ENCODE measurements at regions not wholly inside any gene's neighbourhood (a gene's known extent, or its start where the extent isn't known, plus 50 kb on each side); places are given as distances from the start of the nearest gene placed in this dataset.

- intact Hi-C loops (cut with DNase I; ENCODE audit: low total_unique reads), result no loop called here
These were observed 1877.2 kb downstream of the PCDH7 start for GRCh38 chr4:32597354-32597753.

GRCh38 chr4:32601848-32602247 lies 1881.7 kb downstream of the PCDH7 start:
- no peak overlapping the region for H3K27ac ChIP-seq
- H3K36me3 ChIP-seq, result no peaks in the 10 kb centered on the region
- no peaks in the 10 kb centered on the region for H3K4me1 ChIP-seq
- no peak for TF ChIP-seq POLR2AphosphoS5 (IDR thresholded peaks at IDR 0.05)
- H3K4me3 ChIP-seq, result no peak overlapping the region
- H3K9me3 ChIP-seq, result peaks cover 3 to 11% (median 7%) of the 10 kb centered on the region in 4 donors
- no peak for DNase-seq
- no peaks in the 10 kb centered on the region for H3K27me3 ChIP-seq
- intact Hi-C loops (cut with DNase I; ENCODE audit: low total_unique reads), result no loop called here
- 66 to 88% (median 82%) methylated on average over 3 of the region's 3 CpGs for WGBS, 5 donors

More at GRCh38 chr4:32597354-32597753, 1877.2 kb downstream of the PCDH7 start:
- H3K27me3 ChIP-seq, result no peaks in the 10 kb centered on the region
- TF ChIP-seq EP300 (IDR thresholded peaks at IDR 0.05), result no peak
- TF ChIP-seq CTCF (IDR thresholded peaks at IDR 0.05), result no peak
- no peak for TF ChIP-seq POLR2A (IDR thresholded peaks at IDR 0.05)
- TF ChIP-seq POLR2AphosphoS5 (IDR thresholded peaks at IDR 0.05), result no peak
- no peak for DNase-seq
- no peaks in the 10 kb centered on the region for H3K9me3 ChIP-seq
- H3K36me3 ChIP-seq, result no peaks in the 10 kb centered on the region
- H3K27ac ChIP-seq, result no peak overlapping the region
- WGBS, 5 donors, result 61 to 93% (median 74%) methylated on average over 1 of the region's 1 CpG
- no peaks in the 10 kb centered on the region for H3K4me1 ChIP-seq
- H3K4me3 ChIP-seq, result no peak overlapping the region

GRCh38 chr4:32607978-32608377 lies 1887.8 kb downstream of the PCDH7 start:
- intact Hi-C loops (cut with DNase I; ENCODE audit: low total_unique reads), result no loop called here
- DNase-seq, result no peak
- no peaks in the 10 kb centered on the region for H3K27me3 ChIP-seq
- WGBS, 5 donors, result 51 to 100% (median 85%) methylated on average over 1 of the region's 1 CpG
- no peak overlapping the region for H3K4me3 ChIP-seq
- no peaks in the 10 kb centered on the region for H3K4me1 ChIP-seq
- H3K36me3 ChIP-seq, result no peaks in the 10 kb centered on the region
- TF ChIP-seq POLR2AphosphoS5 (IDR thresholded peaks at IDR 0.05), result no peak
- no peak for TF ChIP-seq CTCF (IDR thresholded peaks at IDR 0.05)
- no peak for TF ChIP-seq POLR2A (IDR thresholded peaks at IDR 0.05)
- no peak for TF ChIP-seq EP300 (IDR thresholded peaks at IDR 0.05)
- H3K27ac ChIP-seq, result no peak overlapping the region
- H3K9me3 ChIP-seq, result peaks cover 3 to 31% (median 15%) of the 10 kb centered on the region in 4 donors

- 69 to 76% (median 73%) methylated on average over 7 of the region's 7 CpGs for WGBS, 5 donors
- no peak for DNase-seq
These were observed 1904.9 kb downstream of the PCDH7 start for GRCh38 chr4:32624943-32625603.

More at GRCh38 chr4:32624943-32625603, 1904.9 kb downstream of the PCDH7 start:
- H3K27ac ChIP-seq, result no peak overlapping the region
- intact Hi-C loops (cut with DNase I; ENCODE audit: low total_unique reads), result no loop called here
- H3K36me3 ChIP-seq, result no peaks in the 10 kb centered on the region
- H3K4me1 ChIP-seq, result no peaks in the 10 kb centered on the region
- H3K4me3 ChIP-seq, result no peak overlapping the region
- TF ChIP-seq EP300 (IDR thresholded peaks at IDR 0.05), result no peak
- no peak for TF ChIP-seq CTCF (IDR thresholded peaks at IDR 0.05)
- TF ChIP-seq POLR2AphosphoS5 (IDR thresholded peaks at IDR 0.05), result no peak
- TF ChIP-seq POLR2A (IDR thresholded peaks at IDR 0.05), result no peak
- no peaks in the 10 kb centered on the region for H3K27me3 ChIP-seq
- H3K9me3 ChIP-seq, result peaks cover 0 to 18% (median 3%) of the 10 kb centered on the region in 4 donors

Measured in stomach (tissue), 8 donors.